HFFc6 (cell line): ENCODE measurements at regions not wholly inside any gene's neighbourhood (a gene's known extent, or its start where the extent isn't known, plus 50 kb on each side); places are given as distances from the start of the nearest gene placed in this dataset.

Experiments used
- DNase-seq: peaks from one replicate; pipeline ENCODE4 v3.0.0-alpha.2; 2018
- H3K27ac Mint-ChIP-seq: 2 replicates; pipeline ENCODE4 v1.8.0; 2020; ENCODE audit warnings: mild to moderate bottlenecking, mixed read lengths
- H3K27me3 Mint-ChIP-seq: 2 replicates; pipeline ENCODE4 v1.8.0; 2021; ENCODE audit warnings: mild to moderate bottlenecking, moderate library complexity, mixed read lengths; ENCODE audit not compliant: insufficient read depth
- H3K36me3 Mint-ChIP-seq: 2 replicates; pipeline ENCODE4 v1.8.0; 2021; ENCODE audit warnings: low read depth, mixed read lengths
- H3K4me1 Mint-ChIP-seq: 2 replicates; pipeline ENCODE4 v1.8.0; 2020; ENCODE audit warnings: low read depth, mixed read lengths
- H3K4me3 Mint-ChIP-seq: 2 replicates; pipeline ENCODE4 v1.8.0; 2020; ENCODE audit warnings: mild to moderate bottlenecking, moderate library complexity, mixed read lengths
- H3K9me3 Mint-ChIP-seq: 2 replicates; pipeline ENCODE4 v1.8.0; 2020; ENCODE audit warnings: mild to moderate bottlenecking, mixed read lengths
- TF ChIP-seq, protein P1 (sequence below): fragments of 200-600 bp; sonication (generic); IDR thresholded peaks from 2 replicates; pipeline ENCODE4 v1.5.0; 2021; ENCODE audit warnings: antibody characterized with exemption, mild to moderate bottlenecking

GRCh38 chr3:194013928-194014327 is 122.0 kb upstream of the HES1 start:
- Mint-ChIP-seq H3K27ac (no peak overlapping the region), H3K27me3 (peaks cover 41% of the 10 kb centered on the region), H3K4me3 (no peak overlapping the region), H3K36me3 (no peaks in the 10 kb centered on the region), H3K9me3 (no peaks in the 10 kb centered on the region), H3K4me1 (no peaks in the 10 kb centered on the region)
- TF ChIP-seq, protein P1, sequence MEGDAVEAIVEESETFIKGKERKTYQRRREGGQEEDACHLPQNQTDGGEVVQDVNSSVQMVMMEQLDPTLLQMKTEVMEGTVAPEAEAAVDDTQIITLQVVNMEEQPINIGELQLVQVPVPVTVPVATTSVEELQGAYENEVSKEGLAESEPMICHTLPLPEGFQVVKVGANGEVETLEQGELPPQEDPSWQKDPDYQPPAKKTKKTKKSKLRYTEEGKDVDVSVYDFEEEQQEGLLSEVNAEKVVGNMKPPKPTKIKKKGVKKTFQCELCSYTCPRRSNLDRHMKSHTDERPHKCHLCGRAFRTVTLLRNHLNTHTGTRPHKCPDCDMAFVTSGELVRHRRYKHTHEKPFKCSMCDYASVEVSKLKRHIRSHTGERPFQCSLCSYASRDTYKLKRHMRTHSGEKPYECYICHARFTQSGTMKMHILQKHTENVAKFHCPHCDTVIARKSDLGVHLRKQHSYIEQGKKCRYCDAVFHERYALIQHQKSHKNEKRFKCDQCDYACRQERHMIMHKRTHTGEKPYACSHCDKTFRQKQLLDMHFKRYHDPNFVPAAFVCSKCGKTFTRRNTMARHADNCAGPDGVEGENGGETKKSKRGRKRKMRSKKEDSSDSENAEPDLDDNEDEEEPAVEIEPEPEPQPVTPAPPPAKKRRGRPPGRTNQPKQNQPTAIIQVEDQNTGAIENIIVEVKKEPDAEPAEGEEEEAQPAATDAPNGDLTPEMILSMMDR, result no peak
- DNase-seq, result no peak

DNA sequence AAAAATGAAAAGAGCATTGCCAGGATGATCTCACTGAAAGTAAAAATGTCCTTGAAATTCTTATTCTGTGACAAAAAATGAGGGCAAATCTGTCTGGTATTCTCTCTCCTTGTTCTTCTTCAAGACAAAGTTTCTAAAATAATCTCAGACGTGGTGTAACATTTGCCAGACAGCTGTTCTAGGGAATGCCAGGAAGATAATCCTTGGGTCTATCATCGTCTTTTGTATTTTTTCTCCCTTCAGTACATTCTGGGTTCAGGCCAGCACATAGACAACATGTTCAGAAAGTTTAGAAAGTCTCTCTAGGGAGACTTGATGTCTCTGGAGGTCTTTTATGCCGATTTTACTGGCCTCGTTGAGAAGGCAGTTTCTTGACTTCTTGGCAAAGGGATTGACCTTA is 121.2 kb upstream of the HES1 start:
- Mint-ChIP-seq H3K36me3 (no peaks in the 10 kb centered on the region), H3K27ac (no peak overlapping the region), H3K4me3 (no peak overlapping the region), H3K27me3 (peaks cover 45% of the 10 kb centered on the region), H3K9me3 (no peaks in the 10 kb centered on the region), H3K4me1 (no peaks in the 10 kb centered on the region)
- no peak for DNase-seq
- TF ChIP-seq, protein P1, result no peak

- Mint-ChIP-seq H3K4me3 (no peak overlapping the region), H3K27ac (no peak overlapping the region), H3K27me3 (peaks cover 50% of the 10 kb centered on the region), H3K9me3 (no peaks in the 10 kb centered on the region), H3K4me1 (no peaks in the 10 kb centered on the region), H3K36me3 (no peaks in the 10 kb centered on the region)
- TF ChIP-seq, protein P1, result no peak
- DNase-seq, result no peak
These were observed 116.4 kb upstream of the HES1 start for GRCh38 chr3:194019398-194020165.

GRCh38 chr3:194022052-194022451 is 113.9 kb upstream of the HES1 start:
- H3K27ac Mint-ChIP-seq, result no peak overlapping the region

GRCh38 chr3:194022816-194023215 is 113.1 kb upstream of the HES1 start:
- TF ChIP-seq, protein P1, result no peak
- no peak overlapping the region for H3K27ac Mint-ChIP-seq
- H3K27me3 Mint-ChIP-seq, result peaks cover 53% of the 10 kb centered on the region
- DNase-seq, result no peak
- H3K4me1 Mint-ChIP-seq, result no peaks in the 10 kb centered on the region
- no peaks in the 10 kb centered on the region for H3K9me3 Mint-ChIP-seq
- no peaks in the 10 kb centered on the region for H3K36me3 Mint-ChIP-seq
- H3K4me3 Mint-ChIP-seq, result no peak overlapping the region

More at GRCh38 chr3:194022052-194022451, 113.9 kb upstream of the HES1 start:
- H3K4me3 Mint-ChIP-seq, result no peak overlapping the region
- no peaks in the 10 kb centered on the region for H3K9me3 Mint-ChIP-seq
- no peak for DNase-seq
- no peaks in the 10 kb centered on the region for H3K36me3 Mint-ChIP-seq
- peaks cover 52% of the 10 kb centered on the region for H3K27me3 Mint-ChIP-seq
- TF ChIP-seq, protein P1, result no peak
- H3K4me1 Mint-ChIP-seq, result no peaks in the 10 kb centered on the region
